ENCODE measurements at regions not wholly inside any gene's neighbourhood (a gene's known extent, or its start where the extent isn't known, plus 50 kb on each side); places are given as distances from the start of the nearest gene placed in this dataset.
"Not testable (repeated sequence)": the region's sequence is repeated elsewhere in the genome, so short reads cannot be mapped to it uniquely, and the experiment has no call there.

DNA sequence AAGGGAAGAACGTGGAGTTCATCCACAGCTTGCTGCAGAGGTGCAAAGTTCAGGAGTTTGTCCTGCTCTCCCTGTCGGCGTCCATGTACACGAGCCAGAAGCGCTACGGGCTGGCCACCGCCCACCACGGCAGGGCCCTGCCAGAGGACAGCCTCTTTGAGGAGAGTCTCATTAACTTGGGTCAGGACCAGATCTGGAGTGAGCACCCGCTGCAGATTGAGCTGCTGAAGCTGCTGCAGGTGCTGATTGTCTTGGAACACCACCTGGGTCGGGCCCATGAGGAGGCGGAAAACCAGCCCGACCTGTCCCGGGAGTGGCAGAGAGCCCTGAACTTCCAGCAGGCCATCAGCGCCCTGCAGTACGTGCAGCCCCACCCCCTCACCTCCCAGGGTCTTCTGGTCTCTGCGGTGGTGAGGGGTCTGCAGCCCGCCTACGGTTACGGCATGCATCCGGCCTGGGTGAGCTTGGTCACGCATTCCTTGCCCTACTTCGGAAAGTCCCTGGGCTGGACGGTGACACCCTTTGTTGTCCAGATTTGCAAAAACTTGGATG is 73.8 kb upstream of the MORC3 start:
- DNase-seq (ENCODE audit: low read depth in 2 of 2), result no peak

DNA sequence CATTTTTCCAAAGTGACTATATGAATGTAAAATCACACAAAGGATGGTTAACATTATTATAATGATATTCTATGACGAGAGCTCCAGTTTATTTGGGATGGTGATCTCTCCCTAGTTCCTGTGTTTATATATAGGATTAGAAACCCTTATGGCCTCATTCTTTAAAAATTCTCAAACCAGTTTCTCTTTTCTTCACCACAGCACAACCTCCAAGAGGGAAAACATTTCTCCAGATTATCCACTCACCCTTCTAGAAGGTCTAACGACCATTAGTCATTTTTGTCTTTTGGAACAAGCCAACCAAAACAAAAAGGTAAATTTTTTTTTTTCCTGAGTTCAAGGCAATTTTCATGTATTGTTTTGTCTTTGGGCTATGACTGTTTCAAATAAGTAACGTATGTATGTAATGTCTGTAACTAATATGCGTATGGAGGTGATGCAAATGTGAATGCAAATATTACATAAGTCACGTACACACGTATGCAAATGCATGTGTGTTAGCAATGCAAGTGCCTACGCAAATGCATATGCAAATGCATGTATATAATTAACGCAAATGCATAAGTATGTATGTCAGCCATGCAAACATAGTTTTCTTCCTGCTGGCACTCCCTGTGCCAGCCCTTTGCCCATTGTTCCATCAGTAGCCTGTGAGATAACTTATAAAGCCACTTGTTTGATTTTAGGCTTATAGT is 72.5 kb upstream of the MORC3 start:
- DNase-seq (ENCODE audit: low read depth in 2 of 2), result no peak

DNA sequence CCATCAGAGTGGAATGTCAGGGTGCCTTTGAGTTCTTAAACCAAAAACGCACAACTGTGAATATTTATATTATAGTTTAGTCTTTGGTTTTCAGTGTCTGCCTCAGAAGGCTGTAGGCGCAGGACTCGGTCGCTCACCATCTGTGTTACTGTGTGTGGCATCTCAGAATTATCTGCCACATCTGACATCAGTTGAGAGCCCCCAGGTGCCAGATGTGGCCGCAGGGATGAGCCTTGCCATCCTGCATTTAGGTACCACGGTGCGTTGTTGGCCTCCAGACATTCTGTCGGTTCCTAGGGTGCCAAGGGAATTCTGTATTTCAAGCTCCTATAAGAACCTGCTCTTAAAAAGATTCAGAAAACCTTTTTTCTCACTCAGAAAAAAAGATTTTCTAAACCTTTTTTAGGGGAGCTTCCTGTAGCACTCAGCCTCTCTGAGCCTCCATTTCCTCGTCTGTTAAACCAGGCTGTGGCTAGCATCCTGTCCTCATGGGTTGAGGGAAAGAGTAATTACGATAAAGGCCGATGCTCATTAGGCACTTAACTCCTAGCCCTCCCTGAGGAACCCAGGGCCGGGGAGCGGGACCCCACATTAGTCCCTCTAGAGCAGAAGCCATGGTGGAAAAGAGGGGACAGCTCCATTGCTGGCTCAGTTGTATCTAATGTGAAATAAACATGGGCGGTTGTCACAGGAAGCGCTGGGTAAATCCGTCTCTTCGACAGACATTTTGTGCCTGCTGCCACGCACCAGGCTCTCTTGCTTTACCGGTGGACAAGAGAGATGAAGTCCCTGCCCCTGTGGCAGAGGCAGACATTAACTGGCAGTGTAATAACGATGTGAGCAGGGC is 70.2 kb upstream of the MORC3 start:
- DNase-seq (ENCODE audit: low read depth in 2 of 2), result no peak

DNA sequence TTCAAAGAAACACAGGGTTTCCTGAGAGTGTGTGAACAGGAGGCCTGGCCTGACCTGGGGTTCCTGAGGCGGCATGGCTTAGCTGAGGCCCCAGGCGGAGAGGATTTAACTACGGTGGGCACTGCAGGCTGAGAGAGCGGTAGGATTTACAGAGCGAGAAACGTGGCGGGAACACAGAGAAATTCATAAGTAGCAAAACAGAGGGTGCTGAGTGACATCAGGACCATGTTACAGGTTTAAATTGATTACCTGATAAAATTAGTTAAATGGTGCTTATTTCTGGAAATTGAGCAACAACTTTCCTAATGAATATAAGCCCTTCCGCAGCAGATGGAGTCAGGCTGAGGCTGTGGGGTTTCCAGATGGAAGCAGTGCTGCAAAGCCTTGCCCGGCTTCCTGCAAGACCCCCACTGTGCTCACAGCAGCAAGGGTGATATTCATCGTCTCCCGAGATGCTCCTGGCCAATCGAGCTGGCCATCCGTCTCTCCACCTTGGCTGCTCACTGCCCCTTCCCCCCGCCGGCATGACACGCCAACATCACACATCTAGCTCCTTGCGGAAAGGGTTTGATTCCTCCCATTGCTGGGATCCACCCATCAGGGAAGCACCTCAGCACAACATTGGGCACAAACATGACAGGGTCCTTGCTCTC is 69.4 kb upstream of the MORC3 start:
- DNase-seq (ENCODE audit: low read depth in 2 of 2), result no peak

DNA sequence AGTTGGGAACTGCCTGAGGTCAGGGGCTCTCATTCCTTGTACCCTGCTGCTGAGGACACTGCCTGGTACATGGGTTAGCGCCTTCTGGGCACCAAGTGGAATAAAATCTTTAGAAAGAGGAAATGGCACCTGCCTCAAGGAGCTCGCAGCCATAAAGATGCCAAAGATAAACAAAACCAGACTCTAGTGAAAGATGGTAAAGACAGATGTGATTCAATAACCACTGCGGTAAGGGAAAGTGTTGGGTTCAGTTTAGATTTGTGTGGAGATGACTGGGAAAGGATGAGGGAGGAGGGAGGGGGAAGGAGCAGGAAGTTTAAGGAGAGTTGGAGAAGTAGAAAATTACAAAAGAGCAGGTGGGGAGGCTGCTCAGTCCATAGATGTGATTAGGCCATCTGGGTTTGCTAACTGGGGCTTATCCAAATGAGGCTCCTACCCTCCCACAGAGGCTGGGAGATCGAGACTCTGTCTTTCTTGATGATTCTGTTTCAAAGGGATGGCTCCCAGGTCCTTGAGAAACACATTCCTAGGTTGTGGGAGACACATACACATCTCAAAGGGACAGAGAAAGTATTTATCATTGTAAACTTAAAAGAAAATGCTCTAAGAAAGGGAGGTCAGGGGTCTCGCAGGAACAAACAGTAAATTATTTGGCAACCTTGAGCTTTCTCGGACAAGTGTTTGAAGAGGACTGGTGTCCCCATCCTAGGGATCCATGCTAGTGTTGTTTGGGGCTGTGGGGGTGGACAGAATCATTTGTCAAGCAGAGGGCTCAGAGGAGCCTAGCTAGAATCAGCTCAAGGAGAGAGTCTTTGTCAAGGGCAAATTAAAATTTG is 65.7 kb upstream of the MORC3 start:
- no peak for DNase-seq (ENCODE audit: low read depth in 2 of 2)

DNA sequence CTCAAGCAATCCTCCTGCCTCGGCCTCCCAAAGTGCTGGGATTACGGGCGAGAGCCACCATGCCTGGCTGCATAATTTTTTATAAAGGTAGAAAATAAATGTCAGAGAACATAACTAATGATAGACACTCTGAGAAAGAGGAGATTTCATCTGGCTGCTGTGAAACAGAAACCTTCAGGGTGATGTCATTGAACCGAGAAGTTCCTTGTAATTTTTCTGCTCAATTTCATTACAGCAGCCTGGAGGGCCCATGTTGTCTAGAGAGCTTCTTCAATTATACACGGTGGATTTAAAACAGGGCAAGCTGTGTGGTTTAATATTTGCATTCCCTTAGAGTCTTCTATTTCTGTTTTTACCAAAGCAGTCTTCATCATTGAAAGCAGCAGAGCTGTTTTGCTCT is 64.3 kb upstream of the MORC3 start:
- DNase-seq (ENCODE audit: low read depth in 2 of 2), result no peak

DNA sequence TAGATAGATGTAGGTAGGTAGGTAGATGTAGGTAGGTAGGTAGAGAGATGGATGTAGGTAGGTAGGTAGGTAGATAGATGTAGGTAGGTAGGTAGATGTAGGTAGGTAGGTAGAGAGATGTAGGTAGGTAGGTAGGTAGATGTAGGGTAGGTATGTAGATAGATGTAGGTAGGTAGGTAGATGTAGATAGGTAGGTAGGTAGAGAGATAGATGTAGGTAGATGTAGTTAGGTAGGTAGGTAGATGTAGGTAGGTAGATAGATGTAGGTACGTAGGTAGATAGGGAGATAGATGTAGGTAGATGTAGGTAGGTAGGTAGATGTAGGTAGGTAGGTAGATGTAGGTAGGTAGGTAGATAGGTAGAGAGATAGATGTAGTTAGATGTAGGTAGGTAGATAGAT is 62.3 kb upstream of the MORC3 start:
- DNase-seq (ENCODE audit: low read depth in 2 of 2), result no peak

DNA sequence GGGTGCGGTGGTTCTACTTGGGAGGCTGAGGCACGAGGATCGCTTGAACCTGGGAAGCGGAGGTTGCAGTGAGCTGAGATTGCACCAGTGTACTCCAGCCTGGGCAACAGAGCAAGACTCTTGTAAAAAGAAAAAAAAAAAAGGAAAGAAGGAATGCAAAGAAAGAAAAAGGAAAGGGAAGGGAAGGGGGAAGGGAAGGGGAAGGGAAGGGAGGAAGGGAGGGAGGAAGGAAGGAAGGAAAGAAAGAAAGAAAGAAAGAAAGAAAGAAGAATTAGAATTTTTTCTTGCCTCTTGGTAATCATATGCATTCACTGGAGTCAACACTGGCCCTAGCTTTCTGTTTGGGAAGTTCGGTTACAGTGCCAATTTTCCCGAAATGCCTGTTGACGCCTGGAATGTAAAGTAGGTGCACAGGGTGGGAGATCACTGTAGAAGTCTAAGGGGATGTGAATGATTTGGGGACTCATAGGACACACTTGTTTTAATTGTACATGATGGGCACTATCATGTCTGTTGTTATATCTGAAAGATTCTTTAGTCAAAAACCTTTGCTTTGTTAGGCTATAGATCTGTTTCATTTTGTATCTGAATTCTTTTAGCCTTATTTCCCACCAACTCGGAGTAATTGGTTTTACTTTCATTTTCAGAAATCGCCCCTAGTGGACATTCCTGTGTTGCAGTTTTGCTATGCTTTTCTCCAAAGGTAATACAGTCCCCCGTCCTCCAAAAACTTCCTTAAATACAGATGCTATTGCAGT is 59.8 kb upstream of the MORC3 start:
- peak in 1 of 2 experiments; percentile 10 for DNase-seq (ENCODE audit: low read depth in 2 of 2)

DNA sequence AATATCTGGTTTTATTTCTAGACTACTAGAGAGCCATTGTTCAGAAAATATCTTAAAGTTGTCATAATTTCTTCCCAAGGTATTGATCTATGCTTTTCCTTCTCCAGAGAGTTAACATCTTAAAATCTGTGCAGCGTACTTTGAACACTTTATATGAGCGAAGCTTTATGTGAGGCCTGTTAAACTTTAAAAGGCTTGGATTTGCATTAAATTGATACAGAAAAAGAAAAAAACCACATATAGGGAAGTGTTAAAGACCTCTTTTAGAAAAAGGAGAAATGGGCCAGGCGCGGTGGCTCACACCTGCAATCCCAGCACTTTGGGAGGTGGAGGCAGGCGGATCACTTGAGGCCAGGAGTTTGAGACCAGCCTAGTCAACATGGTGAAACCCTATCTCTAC is 59.2 kb upstream of the MORC3 start:
- no peak for DNase-seq (ENCODE audit: low read depth in 2 of 2)

DNA sequence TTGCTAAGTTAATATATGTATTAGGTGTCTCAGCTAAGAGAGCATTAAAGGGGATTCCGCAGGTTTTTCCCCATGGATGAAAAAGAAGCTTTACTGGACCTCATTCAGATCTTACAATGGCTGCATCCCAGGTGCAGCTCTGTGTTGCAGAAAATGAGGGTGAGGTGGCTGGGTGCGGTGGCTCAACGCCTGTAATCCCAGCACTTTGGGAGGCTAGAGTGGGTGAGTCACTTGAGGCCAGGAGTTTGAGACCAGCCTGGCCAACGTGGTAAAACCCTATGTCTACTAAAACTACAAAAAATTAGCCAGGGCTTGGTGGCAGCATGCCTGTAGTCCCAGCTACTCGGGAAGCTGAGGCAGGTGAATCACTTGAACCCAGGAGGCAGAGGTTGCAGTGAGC is 58.5 kb upstream of the MORC3 start:
- DNase-seq (ENCODE audit: low read depth in 2 of 2), result no peak

DNA sequence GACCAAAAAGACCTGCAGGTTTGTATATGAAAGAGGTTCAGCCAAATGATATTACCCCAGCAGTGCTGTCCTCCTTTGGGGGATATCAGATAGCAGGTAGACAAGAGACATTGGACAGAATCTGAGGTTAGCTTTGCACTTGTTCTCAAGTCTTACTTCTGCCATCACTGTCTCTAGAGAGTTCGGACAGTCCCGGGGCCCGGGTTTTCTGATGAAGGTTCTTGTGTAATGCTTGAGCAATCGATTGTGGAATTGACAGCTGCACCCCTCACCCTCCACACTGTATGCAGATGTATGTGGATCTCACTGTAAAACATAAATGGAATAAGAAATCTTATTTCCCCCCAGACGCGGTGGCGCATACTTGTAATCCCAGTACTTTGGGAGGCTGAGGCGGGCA is 56.2 kb upstream of the MORC3 start:
- DNase-seq (ENCODE audit: low read depth in 2 of 2), result no peak

DNA sequence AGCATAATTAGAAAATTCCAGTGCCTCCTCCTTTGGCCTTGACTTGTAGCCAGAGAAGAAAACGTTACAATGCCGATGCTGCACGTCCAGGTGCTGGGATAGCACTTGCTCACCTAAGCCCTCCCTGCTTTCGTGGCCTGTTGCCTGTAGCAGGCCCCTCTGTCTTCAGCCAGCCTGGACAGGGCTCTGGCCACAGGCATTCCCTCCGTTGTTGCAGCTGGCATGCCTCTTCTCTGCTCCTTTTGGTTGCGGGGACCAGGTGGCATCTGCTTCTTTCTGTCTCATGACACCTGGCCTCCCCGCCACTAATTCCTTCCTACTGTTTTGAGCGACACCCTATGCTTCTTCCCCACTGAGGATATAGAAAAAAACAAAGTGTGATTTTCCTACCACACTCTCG is 54.6 kb upstream of the MORC3 start:
- DNase-seq (ENCODE audit: low read depth in 2 of 2), result no peak

DNA sequence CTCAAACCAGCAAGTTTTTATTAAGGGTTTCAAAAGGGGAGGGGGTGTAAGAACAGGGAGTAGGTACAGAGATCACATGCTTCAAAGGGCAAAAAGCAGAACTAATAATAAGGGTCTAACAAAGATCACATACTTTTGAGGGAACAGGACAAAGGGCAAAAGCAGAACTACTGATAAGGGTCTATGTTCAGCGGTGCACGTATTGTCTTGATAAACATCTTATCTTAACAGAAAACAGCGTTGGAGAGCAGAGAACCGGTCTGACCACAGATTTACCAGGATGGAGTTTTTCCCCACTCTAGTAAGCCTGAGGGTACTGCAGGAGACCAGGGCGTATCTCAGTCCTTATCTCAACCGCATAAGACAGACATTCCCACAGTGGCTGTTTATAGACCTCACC is 52.2 kb upstream of the MORC3 start:
- DNase-seq (ENCODE audit: low read depth in 2 of 2), result not testable (repeated sequence)

DNA sequence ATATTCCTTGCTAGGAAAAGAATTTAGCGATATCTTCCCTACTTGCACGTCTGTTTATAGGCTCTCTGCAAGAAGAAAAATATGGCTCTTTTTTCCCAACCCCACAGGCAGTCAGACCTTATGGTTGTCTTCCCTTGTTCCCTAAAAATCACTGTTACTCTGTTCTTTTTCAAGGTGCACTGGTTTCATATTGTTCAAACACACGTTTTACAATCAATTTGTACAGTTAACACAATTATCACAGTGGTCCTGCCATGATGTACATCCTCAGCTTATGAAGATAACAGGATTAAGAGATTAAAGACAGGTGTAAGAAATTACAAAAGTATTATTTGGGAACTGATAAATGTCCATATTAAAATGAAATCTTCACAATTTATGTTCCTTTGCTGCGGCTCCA is 51.7 kb upstream of the MORC3 start:
- not testable (repeated sequence) for DNase-seq (ENCODE audit: low read depth in 2 of 2)
